ENCODE measurements at regions not wholly inside any gene's neighbourhood (a gene's known extent, or its start where the extent isn't known, plus 50 kb on each side); places are given as distances from the start of the nearest gene placed in this dataset.

DNA sequence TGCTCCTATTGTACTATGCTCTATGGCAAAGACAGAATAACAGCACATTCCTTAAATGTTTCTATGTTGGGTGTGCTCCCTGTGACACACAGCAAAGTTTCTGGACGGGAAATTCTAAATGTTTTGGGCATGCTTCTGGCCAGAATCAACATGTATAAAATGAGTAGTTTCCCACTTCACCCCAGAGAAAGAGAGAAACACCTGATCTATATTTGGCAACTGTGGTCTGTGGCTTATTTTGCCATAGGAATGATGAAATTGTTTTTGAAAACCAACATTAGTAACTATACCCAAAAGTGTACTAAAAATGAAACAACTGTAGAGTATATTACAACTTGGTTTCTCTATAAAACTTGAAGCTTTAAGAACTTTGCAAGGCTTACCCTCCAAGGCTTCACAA is 89.1 kb downstream of the RAD51AP2 start:
- no peak for TF ChIP-seq POLR2A (IDR thresholded peaks at IDR 0.05; ENCODE audit: low read depth, low read length)
- no peak for TF ChIP-seq TAF1 (IDR thresholded peaks at IDR 0.05; ENCODE audit: borderline replicate concordance, low read depth, low read length)

All from GM12892 (cell line).